ENCODE measurements at regions not wholly inside any gene's neighbourhood (a gene's known extent, or its start where the extent isn't known, plus 50 kb on each side); places are given as distances from the start of the nearest gene placed in this dataset.

GRCh38 chr6:63466242-63466733, 106.0 kb upstream of the LOC128125822 start:
- TF ChIP-seq POLR2A (IDR thresholded peaks at IDR 0.05; ENCODE audit: low read depth, low read length) (no peak), TAF1 (IDR thresholded peaks at IDR 0.05; ENCODE audit: borderline replicate concordance, low read depth, low read length) (no peak), POLR2AphosphoS5 (IDR thresholded peaks at IDR 0.05; ENCODE audit: low read depth, low read length) (no peak)
